Colonic mucosa (tissue), 4 donors: ENCODE measurements at regions not wholly inside any gene's neighbourhood (a gene's known extent, or its start where the extent isn't known, plus 50 kb on each side); places are given as distances from the start of the nearest gene placed in this dataset.

ENCODE experiments used
- DNase-seq: peaks from one replicate; pipeline ENCODE4 v3.0.0-alpha.2; 2020
- H3K27ac ChIP-seq: fragments of 200-600 bp; one replicate; pipeline ENCODE4 v1.8.0; 2021
- H3K27me3 ChIP-seq: fragments of 200-600 bp; one replicate; pipeline ENCODE4 v1.8.0; 2021
- H3K36me3 ChIP-seq: fragments of 200-600 bp; one replicate; pipeline ENCODE4 v1.8.0; 2021
- H3K4me1 ChIP-seq: fragments of 200-600 bp; one replicate; pipeline ENCODE4 v1.8.0; 2021; ENCODE audit warnings: mild to moderate bottlenecking
- H3K4me3 ChIP-seq: fragments of 200-600 bp; one replicate; pipeline ENCODE4 v1.8.0; 2021
- H3K9ac ChIP-seq, 2 donors: one replicate each; pipeline ENCODE4 v1.7.0; 2013; ENCODE audit warnings: control low read depth in 2 of 2, low read depth in 2 of 2, low read length in 2 of 2
- H3K9me3 ChIP-seq: fragments of 200-600 bp; one replicate; pipeline ENCODE4 v1.8.0; 2021
- CTCF ChIP-seq: fragments of 200-600 bp; IDR thresholded peaks from one replicate; pipeline ENCODE4 v1.8.0; 2022; ENCODE audit warnings: antibody characterized with exemption, mild to moderate bottlenecking
- intact Hi-C: fragments of 100-400 bp; cut with DNase I; formaldehyde crosslinking; loops from one replicate; pipeline ENCODE4 v1.14.1; 2022
- donor health status: healthy.
- donor health status: DM: no; HTN: no; CAD: no.
- donor health status: DM: no; HTN: no; CAD: no.

GRCh38 chr15:95594496-95594895 is 736.0 kb upstream of the NR2F2 start:
- intact Hi-C loops, result no loop called here

GRCh38 chr15:95595759-95596158 is 734.7 kb upstream of the NR2F2 start:
- H3K9ac ChIP-seq, result no peak overlapping the region
- intact Hi-C loops, result no loop called here
- H3K27ac ChIP-seq, result no peak overlapping the region
- H3K9me3 ChIP-seq, result no peaks in the 10 kb centered on the region
- H3K36me3 ChIP-seq, result no peaks in the 10 kb centered on the region
- no peaks in the 10 kb centered on the region for H3K4me1 ChIP-seq
- no peak for TF ChIP-seq CTCF
- DNase-seq, result no peak
- H3K4me3 ChIP-seq, result no peak overlapping the region
- H3K27me3 ChIP-seq, result no peaks in the 10 kb centered on the region

More at GRCh38 chr15:95594496-95594895, 736.0 kb upstream of the NR2F2 start:
- Histone ChIP-seq H3K36me3 (no peaks in the 10 kb centered on the region), H3K4me3 (no peak overlapping the region), H3K9me3 (no peaks in the 10 kb centered on the region), H3K9ac (no peak overlapping the region), H3K27ac (no peak overlapping the region), H3K27me3 (no peaks in the 10 kb centered on the region), H3K4me1 (no peaks in the 10 kb centered on the region)
- no peak for DNase-seq
- TF ChIP-seq CTCF, result no peak

GRCh38 chr15:95596496-95596895 is 734.0 kb upstream of the NR2F2 start:
- Histone ChIP-seq H3K4me3 (no peak overlapping the region), H3K27me3 (no peaks in the 10 kb centered on the region), H3K27ac (no peak overlapping the region), H3K9ac (no peak overlapping the region), H3K9me3 (no peaks in the 10 kb centered on the region), H3K4me1 (no peaks in the 10 kb centered on the region), H3K36me3 (no peaks in the 10 kb centered on the region)
- DNase-seq, result no peak
- TF ChIP-seq CTCF, result no peak
- intact Hi-C loops, result no loop called here

- intact Hi-C loops, result no loop called here
- H3K27me3 ChIP-seq, result no peaks in the 10 kb centered on the region
- H3K36me3 ChIP-seq, result no peaks in the 10 kb centered on the region
- DNase-seq, result no peak
- no peak overlapping the region for H3K4me3 ChIP-seq
- TF ChIP-seq CTCF, result no peak
- no peak overlapping the region for H3K9ac ChIP-seq
- H3K4me1 ChIP-seq, result no peaks in the 10 kb centered on the region
- H3K27ac ChIP-seq, result no peak overlapping the region
- no peaks in the 10 kb centered on the region for H3K9me3 ChIP-seq
Observed at GRCh38 chr15:95598251-95598855, 732.1 kb upstream of the NR2F2 start.

- Histone ChIP-seq H3K9me3 (no peaks in the 10 kb centered on the region), H3K4me3 (no peak overlapping the region), H3K4me1 (no peaks in the 10 kb centered on the region), H3K27me3 (no peaks in the 10 kb centered on the region), H3K9ac (no peak overlapping the region), H3K36me3 (no peaks in the 10 kb centered on the region), H3K27ac (no peak overlapping the region)
- no peak for DNase-seq
- TF ChIP-seq CTCF, result no peak
- intact Hi-C loops, result no loop called here
Observed at GRCh38 chr15:95600367-95600766, 730.1 kb upstream of the NR2F2 start.
